ENCODE measurements at regions not wholly inside any gene's neighbourhood (a gene's known extent, or its start where the extent isn't known, plus 50 kb on each side); places are given as distances from the start of the nearest gene placed in this dataset.

- TF ChIP-seq SPI1 (IDR thresholded peaks at IDR 0.05; ENCODE audit: borderline replicate concordance, low read depth) (no peak), CTCF (IDR thresholded peaks at IDR 0.05; ENCODE audit: insufficient read depth, low read length) (no peak), POLR2AphosphoS5 (IDR thresholded peaks at IDR 0.05; ENCODE audit: low read depth) (no peak), REST (IDR thresholded peaks at IDR 0.05; ENCODE audit: insufficient replicate concordance, low read depth) (no peak), GABPA (IDR thresholded peaks at IDR 0.05; ENCODE audit: low read depth) (no peak)
- no peak overlapping the region for H3K4me3 ChIP-seq (replicated peaks; ENCODE audit: insufficient read depth, low read length)
Measured at GRCh38 chr14:51424041-51424440, 184.0 kb downstream of the TMX1 start.

GRCh38 chr14:51424561-51425251, 184.7 kb downstream of the TMX1 start:
- TF ChIP-seq SPI1 (IDR thresholded peaks at IDR 0.05; ENCODE audit: borderline replicate concordance, low read depth) (no peak), POLR2AphosphoS5 (IDR thresholded peaks at IDR 0.05; ENCODE audit: low read depth) (no peak), REST (IDR thresholded peaks at IDR 0.05; ENCODE audit: insufficient replicate concordance, low read depth) (no peak), CTCF (IDR thresholded peaks at IDR 0.05; ENCODE audit: insufficient read depth, low read length) (no peak), GABPA (IDR thresholded peaks at IDR 0.05; ENCODE audit: low read depth) (no peak)
- Histone ChIP-seq H3K4me3 (replicated peaks; ENCODE audit: insufficient read depth, low read length) (no peak overlapping the region), H3K27me3 (ENCODE audit: insufficient read depth, poor library complexity, severe bottlenecking) (no peaks in the 10 kb centered on the region), H3K27ac (replicated peaks) (no peak overlapping the region)
- DNase-seq (ENCODE audit: low read depth in 1 of 2, low spot score in 1 of 2): no peak

More at GRCh38 chr14:51424041-51424440, 184.0 kb downstream of the TMX1 start:
- Histone ChIP-seq H3K27ac (replicated peaks) (no peak overlapping the region), H3K27me3 (ENCODE audit: insufficient read depth, poor library complexity, severe bottlenecking) (no peaks in the 10 kb centered on the region)
- DNase-seq (ENCODE audit: low read depth in 1 of 2, low spot score in 1 of 2): no peak

- TF ChIP-seq POLR2AphosphoS5 (IDR thresholded peaks at IDR 0.05; ENCODE audit: low read depth) (no peak), SPI1 (IDR thresholded peaks at IDR 0.05; ENCODE audit: borderline replicate concordance, low read depth) (no peak), GABPA (IDR thresholded peaks at IDR 0.05; ENCODE audit: low read depth) (no peak), CTCF (IDR thresholded peaks at IDR 0.05; ENCODE audit: insufficient read depth, low read length) (no peak), REST (IDR thresholded peaks at IDR 0.05; ENCODE audit: insufficient replicate concordance, low read depth) (no peak)
- Histone ChIP-seq H3K4me3 (replicated peaks; ENCODE audit: insufficient read depth, low read length) (no peak overlapping the region), H3K27ac (replicated peaks) (no peak overlapping the region), H3K27me3 (ENCODE audit: insufficient read depth, poor library complexity, severe bottlenecking) (peaks cover 2% of the 10 kb centered on the region)
- no peak for DNase-seq (ENCODE audit: low read depth in 1 of 2, low spot score in 1 of 2)
Measured at GRCh38 chr14:51428981-51429380, 188.9 kb downstream of the TMX1 start.
